GM12891 (cell line): ENCODE measurements at regions not wholly inside any gene's neighbourhood (a gene's known extent, or its start where the extent isn't known, plus 50 kb on each side); places are given as distances from the start of the nearest gene placed in this dataset.

ENCODE experiments used
- POLR2A ChIP-seq: IDR thresholded peaks from 2 replicates; pipeline ENCODE4 v1.6.1; 2011; ENCODE audit warnings: low read depth, low read length, control low read depth
- TAF1 ChIP-seq: IDR thresholded peaks from 2 replicates; pipeline ENCODE4 v1.6.1; 2011; ENCODE audit warnings: low read depth, low read length, control low read depth

DNA sequence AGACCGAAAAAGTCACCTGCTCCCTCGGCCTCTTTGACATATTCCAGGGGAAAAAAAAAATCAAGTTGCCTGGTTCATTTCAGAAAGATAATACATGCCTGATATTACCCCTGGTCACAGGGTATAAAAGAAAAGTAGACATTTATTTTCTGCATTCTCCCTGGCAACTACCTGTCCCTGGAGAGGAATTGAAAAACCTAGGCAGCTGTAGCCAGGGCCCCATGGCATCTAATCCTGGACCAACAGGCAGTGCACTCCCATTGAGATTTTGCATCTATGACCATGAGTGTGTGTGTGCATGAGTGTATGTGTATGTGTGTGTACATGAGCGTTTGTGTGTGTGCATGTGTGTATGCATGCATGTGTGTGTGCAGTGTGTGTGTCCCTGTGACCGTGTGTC lies 338.2 kb upstream of the PFKP start:
- TF ChIP-seq TAF1, result no peak
- TF ChIP-seq POLR2A, result no peak
